H1 (cell line): ENCODE measurements at regions not wholly inside any gene's neighbourhood (a gene's known extent, or its start where the extent isn't known, plus 50 kb on each side); places are given as distances from the start of the nearest gene placed in this dataset.

Experiments used
- CTCF ChIA-PET: fragments of 300-600 bp; sonication (Branson Sonifier 250); formaldehyde crosslinking; loops from one replicate; lab custom pipeline; 2021; ENCODE audit not compliant: partially characterized antibody; lab: Charles Lee
- POLR2A ChIA-PET: fragments of 300-600 bp; sonication (Branson Sonifier 250); formaldehyde crosslinking; loops from one replicate; lab custom pipeline; 2021; ENCODE audit warnings: inconsistent platforms; ENCODE audit not compliant: partially characterized antibody; lab: Charles Lee
- DNase-seq, 2 experiments: peaks; one replicate each; pipeline versions ENCODE4 v3.0.0 to v3.0.0-alpha.2; 2010 to 2022; ENCODE audit warnings: low spot score in 2 of 2, low read depth in 1 of 2, mixed read lengths in 1 of 2
- FAIRE-seq: peaks from 2 replicates; lab custom pipeline; 2011; peaks lifted over from hg19 to GRCh38; lab: Jason Lieb, UNC
- H2AFZ ChIP-seq: 2 replicates; pipeline ENCODE4 v1.8.1; 2012; ENCODE audit warnings: low read length, inconsistent platforms
- H2AK5ac ChIP-seq: 2 replicates; pipeline ENCODE4 v1.6.1; 2013; ENCODE audit warnings: low read depth, low read length
- H2BK120ac ChIP-seq: replicated peaks from 2 replicates; pipeline ENCODE3; 2013; ENCODE audit warnings: low read depth, low read length, inconsistent platforms
- H2BK12ac ChIP-seq: 2 replicates; pipeline ENCODE4 v1.6.1; 2013; ENCODE audit warnings: low read depth, low read length
- H2BK15ac ChIP-seq: 2 replicates; pipeline ENCODE4 v1.6.1; 2013; ENCODE audit warnings: low read length
- H2BK20ac ChIP-seq: 2 replicates; pipeline ENCODE4 v1.6.1; 2013; ENCODE audit warnings: low read length
- H2BK5ac ChIP-seq: 2 replicates; pipeline ENCODE4 v1.6.1; 2013; ENCODE audit warnings: low read depth, low read length
- H3K14ac ChIP-seq: 2 replicates; pipeline ENCODE4 v1.6.1; 2013; ENCODE audit warnings: inconsistent platforms; ENCODE audit not compliant: insufficient read length
- H3K18ac ChIP-seq: 2 replicates; pipeline ENCODE4 v1.6.1; 2013; ENCODE audit warnings: low read length; ENCODE audit errors: extremely low read depth
- H3K23ac ChIP-seq: 2 replicates; pipeline ENCODE4 v1.6.1; 2013; ENCODE audit warnings: inconsistent platforms; ENCODE audit not compliant: insufficient read length
- H3K23me2 ChIP-seq: 2 replicates; pipeline ENCODE4 v1.6.1; 2013; ENCODE audit warnings: low read depth, low read length
- H3K27ac ChIP-seq: 2 replicates; pipeline ENCODE4 v1.6.1; 2011; ENCODE audit warnings: low read depth, low read length, inconsistent platforms
- H3K27me3 ChIP-seq, 4 experiments: replicated peaks in 1 of 4; 1 replicate in 1 of 4; 2 replicates in 3 of 4; pipeline versions ENCODE4 v1.6.1 to v1.8.1; 2011 to 2013; ENCODE audit warnings: low read length in 3 of 4, mild to moderate bottlenecking in 3 of 4, inconsistent platforms in 2 of 4, mixed read lengths in 2 of 4, moderate library complexity in 1 of 4; ENCODE audit not compliant: control insufficient read depth in 3 of 4, insufficient read depth in 3 of 4; ENCODE audit errors: extremely low read depth in 1 of 4
- H3K36me3 ChIP-seq, 4 experiments: 2 replicates each; pipeline versions ENCODE4 v1.6.1 to v1.8.1; 2011 to 2013; ENCODE audit warnings: mild to moderate bottlenecking in 4 of 4, low read length in 3 of 4, moderate library complexity in 2 of 4, control low read depth in 1 of 4, inconsistent platforms in 1 of 4; ENCODE audit not compliant: insufficient read depth in 4 of 4, control insufficient read depth in 2 of 4
- H3K4ac ChIP-seq: replicated peaks from 2 replicates; pipeline ENCODE3; 2013; ENCODE audit warnings: low read length, low read depth, mixed read lengths, inconsistent platforms; ENCODE audit not compliant: insufficient read length
- H3K4me1 ChIP-seq, 4 experiments: replicated peaks in 1 of 4; 1 replicate in 1 of 4; 2 replicates in 3 of 4; pipeline versions ENCODE4 v1.6.1 to v1.8.1; 2011 to 2013; ENCODE audit warnings: low read length in 3 of 4, inconsistent platforms in 2 of 4, mixed read lengths in 1 of 4; ENCODE audit not compliant: insufficient read depth in 4 of 4, control insufficient read depth in 3 of 4
- H3K4me2 ChIP-seq, 2 experiments: 2 replicates each; pipeline versions ENCODE4 v1.6.1 to v1.8.1; 2011 to 2013; ENCODE audit warnings: low read depth in 2 of 2, low read length in 2 of 2, control low read depth in 1 of 2, inconsistent platforms in 1 of 2, mild to moderate bottlenecking in 1 of 2; ENCODE audit not compliant: insufficient read depth in 1 of 2
- H3K4me3 ChIP-seq, 4 experiments: fragments of 200-600, 300-600 bp in 1 of 4; sonication (generic), shearing (Covaris generic), sonication (Bioruptor Twin) in 1 of 4; 2 replicates each; pipeline versions ENCODE4 v1.5.1 to v1.8.1; 2011 to 2016; ENCODE audit warnings: low read length in 4 of 4, low read depth in 3 of 4, control low read depth in 2 of 4, inconsistent platforms in 2 of 4, mild to moderate bottlenecking in 2 of 4, mixed read lengths in 1 of 4, moderate library complexity in 1 of 4; ENCODE audit not compliant: insufficient read depth in 2 of 4; ENCODE audit errors: extremely low read depth in 1 of 4
- H3K56ac ChIP-seq: replicated peaks from 2 replicates; pipeline ENCODE3; 2013; ENCODE audit warnings: low read depth, mild to moderate bottlenecking, mixed read lengths, low read length, inconsistent platforms; ENCODE audit not compliant: insufficient read length
- H3K79me1 ChIP-seq: 2 replicates; pipeline ENCODE4 v1.6.1; 2013; ENCODE audit warnings: low read depth, low read length, control low read depth
- H3K79me2 ChIP-seq, 2 experiments: 2 replicates each; pipeline versions ENCODE4 v1.6.1 to v1.8.1; 2012 to 2013; ENCODE audit warnings: low read length in 2 of 2, mild to moderate bottlenecking in 2 of 2, inconsistent platforms in 1 of 2; ENCODE audit not compliant: insufficient read depth in 2 of 2, control insufficient read depth in 1 of 2
- H3K9ac ChIP-seq, 4 experiments: replicated peaks in 1 of 4; 1 replicate in 1 of 4; 2 replicates in 3 of 4; pipeline versions ENCODE4 v1.6.1 to v1.8.1; 2011 to 2013; ENCODE audit warnings: low read depth in 3 of 4, low read length in 3 of 4, control low read depth in 2 of 4, mild to moderate bottlenecking in 2 of 4, moderate library complexity in 2 of 4, inconsistent platforms in 1 of 4; ENCODE audit errors: extremely low read depth in 1 of 4
- H3K9me3 ChIP-seq, 2 experiments: 2 replicates each; pipeline versions ENCODE4 v1.6.1 to v1.8.1; 2012 to 2013; ENCODE audit warnings: mild to moderate bottlenecking in 2 of 2, moderate library complexity in 2 of 2, control low read depth in 1 of 2, inconsistent platforms in 1 of 2, low read depth in 1 of 2, low read length in 1 of 2, mixed read lengths in 1 of 2; ENCODE audit not compliant: insufficient read depth in 2 of 2
- H4K20me1 ChIP-seq, 2 experiments: replicated peaks in 1 of 2; 2 replicates each; pipeline versions ENCODE3 to v1.8.1; 2011 to 2013; ENCODE audit warnings: inconsistent platforms in 2 of 2, low read length in 2 of 2, mild to moderate bottlenecking in 1 of 2; ENCODE audit not compliant: insufficient read depth in 2 of 2, control insufficient read depth in 1 of 2
- H4K5ac ChIP-seq: 2 replicates; pipeline ENCODE4 v1.6.1; 2013; ENCODE audit warnings: low read length, low read depth, mixed read lengths, inconsistent platforms; ENCODE audit not compliant: insufficient read length
- H4K8ac ChIP-seq: 2 replicates; pipeline ENCODE4 v1.8.0; 2013; ENCODE audit warnings: mild to moderate bottlenecking, moderate library complexity, low read length, inconsistent platforms; ENCODE audit not compliant: insufficient read depth; ENCODE audit errors: extremely low read depth
- H4K91ac ChIP-seq: replicated peaks from 2 replicates; pipeline ENCODE3; 2013; ENCODE audit warnings: low read length, mixed read lengths, inconsistent platforms; ENCODE audit not compliant: insufficient read length
- BACH1 ChIP-seq: IDR thresholded peaks from 2 replicates; pipeline ENCODE4 v1.6.1; 2012; ENCODE audit warnings: low read length, improper control_type of control experiment
- CEBPB ChIP-seq: IDR thresholded peaks from 2 replicates; pipeline ENCODE4 v1.6.1; 2012; ENCODE audit warnings: low read depth, low read length
- EGR1 ChIP-seq: IDR thresholded peaks from 2 replicates; pipeline ENCODE4 v1.6.1; 2011; ENCODE audit warnings: low read depth, low read length, borderline replicate concordance
- FOSL1 ChIP-seq: IDR thresholded peaks from 2 replicates; pipeline ENCODE4 v1.6.1; 2011; ENCODE audit warnings: mild to moderate bottlenecking, low read depth, low read length, moderate library complexity; ENCODE audit not compliant: insufficient read depth
- KDM1A ChIP-seq: fragments of 200-600, 300-600 bp; sonication (generic); IDR thresholded peaks from 2 replicates; pipeline ENCODE4 v1.7.1; 2016; ENCODE audit warnings: mild to moderate bottlenecking, low read length, borderline replicate concordance
- KDM4A ChIP-seq: IDR thresholded peaks from one replicate; pipeline ENCODE4 v1.7.1; 2012; ENCODE audit warnings: low read depth, mild to moderate bottlenecking, moderate library complexity, low read length, inconsistent platforms; ENCODE audit not compliant: severe bottlenecking
- MAFK ChIP-seq: IDR thresholded peaks from 2 replicates; pipeline ENCODE4 v1.6.1; 2012; ENCODE audit warnings: low read depth, mild to moderate bottlenecking, improper control_type of control experiment, low read length
- NRF1 ChIP-seq: IDR thresholded peaks from 2 replicates; pipeline ENCODE4 v1.6.1; 2011; ENCODE audit warnings: mild to moderate bottlenecking, low read depth, low read length, improper control_type of control experiment
- POU5F1 ChIP-seq: IDR thresholded peaks from 2 replicates; pipeline ENCODE4 v1.6.1; 2011; ENCODE audit warnings: low read depth, mild to moderate bottlenecking, low read length, moderate library complexity
- RBBP5 ChIP-seq: IDR thresholded peaks from 2 replicates; pipeline ENCODE4 v1.7.1; 2012; ENCODE audit warnings: low read depth, mild to moderate bottlenecking, inconsistent platforms, low read length, moderate library complexity, borderline replicate concordance
- SP4 ChIP-seq: IDR thresholded peaks from 2 replicates; pipeline ENCODE4 v1.6.1; 2012; ENCODE audit warnings: low read length, inconsistent platforms
- TAF7 ChIP-seq: optimal IDR thresholded peaks from 2 replicates; pipeline ENCODE3; 2011; ENCODE audit warnings: low read depth, mild to moderate bottlenecking, inconsistent platforms, low read length, moderate library complexity, borderline replicate concordance
- WGBS, 2 experiments: shearing (Covaris generic) in 1 of 2; methylation state at CpG; one replicate each; pipeline versions ENCODE4 v1.1.6 to v1.1.7; 2013 to 2015; ENCODE audit warnings: low lambda C conversion rate in 2 of 2, mixed read lengths in 2 of 2, inconsistent platforms in 1 of 2, low coverage in 1 of 2, missing lambda C conversion rate in 1 of 2; ENCODE audit not compliant: insufficient replicate concordance in 2 of 2, insufficient coverage in 1 of 2, insufficient read length in 1 of 2; ENCODE audit errors: extremely low coverage in 1 of 2, missing lambda C conversion rate in 1 of 2; 5-methylcytosine and 5-hydroxymethylcytosine counted together
- TF ChIP-seq, protein P1 (sequence below): IDR thresholded peaks from 2 replicates; pipeline ENCODE4 v1.6.1; 2011; ENCODE audit warnings: low read depth, mild to moderate bottlenecking, low read length; ENCODE audit not compliant: insufficient read depth

DNA sequence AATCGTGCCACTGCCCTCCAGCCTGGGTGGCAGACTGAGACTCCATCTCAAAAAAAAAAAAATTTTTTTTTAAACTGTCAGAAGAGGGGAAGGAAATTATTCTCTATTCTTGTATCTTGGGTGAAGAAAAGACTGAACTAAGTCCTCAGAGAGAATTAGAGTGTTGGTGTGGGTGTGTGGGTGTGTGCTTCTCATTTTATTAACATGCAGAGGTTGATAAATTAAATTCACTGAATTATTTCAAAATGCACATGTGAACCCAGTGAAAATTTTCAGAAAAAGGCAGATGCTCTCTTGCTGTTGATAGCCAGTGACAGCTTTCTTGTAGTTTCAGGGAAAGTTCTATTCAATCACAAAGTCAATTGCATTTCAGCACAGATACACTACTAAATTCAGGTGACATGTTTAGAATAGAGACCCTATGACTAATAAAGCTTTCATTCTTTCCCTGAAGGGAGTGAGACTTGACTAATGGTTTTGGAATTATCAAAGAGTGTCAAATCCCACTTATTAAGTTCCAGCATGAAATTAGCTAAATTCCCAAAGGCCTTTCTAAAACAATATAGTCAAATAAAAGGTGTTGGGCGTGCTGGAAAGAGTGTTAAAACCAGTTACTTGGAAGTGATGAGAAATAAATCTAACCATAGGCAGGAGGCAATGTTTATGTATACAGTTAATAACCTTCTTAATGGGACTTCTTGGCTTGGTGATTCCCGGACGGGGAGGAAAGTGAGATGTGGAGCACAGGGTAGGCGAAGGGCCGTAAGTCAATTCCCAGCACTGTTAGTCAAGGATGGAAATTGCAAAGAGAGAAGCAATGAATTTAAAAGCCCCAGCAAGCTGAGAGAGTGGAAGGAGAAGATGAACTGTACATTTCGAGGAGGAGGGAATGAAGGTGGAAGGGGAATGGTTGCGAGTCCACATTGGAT, 103.2 kb upstream of the SPATA31D4 start:
- Histone ChIP-seq H3K36me3 (no peaks in the 10 kb centered on the region), H2BK120ac (no peak overlapping the region), H3K27me3 (no peaks in the 10 kb centered on the region), H2BK15ac (no peak overlapping the region), H3K23ac (no peak overlapping the region), H3K14ac (no peak overlapping the region), H3K79me2 (no peaks in the 10 kb centered on the region), H2AFZ (no peak overlapping the region), H3K9ac (no peak overlapping the region), H3K4me3 (no peak overlapping the region), H4K91ac (no peak overlapping the region), H3K9me3 (no peaks in the 10 kb centered on the region), H2AK5ac (no peak overlapping the region), H3K18ac (no peak overlapping the region), H3K27ac (no peak overlapping the region), H3K79me1 (no peaks in the 10 kb centered on the region), H3K56ac (no peak overlapping the region), H3K4me1 (peaks cover 0 to 12% (median 5%) of the 10 kb centered on the region in 4 experiments; a peak in 5 of 7 replicates), H3K4me2 (no peak overlapping the region), H4K8ac (no peak overlapping the region), H2BK20ac (no peak overlapping the region), H4K5ac (no peak overlapping the region), H2BK5ac (no peak overlapping the region), H4K20me1 (no peaks in the 10 kb centered on the region), H3K4ac (no peak overlapping the region), H3K23me2 (no peaks in the 10 kb centered on the region), H2BK12ac (no peak overlapping the region)
- POLR2A ChIA-PET = no interaction called here
- FAIRE-seq (no peak), DNase-seq (no peak)
- 92% methylated on average over 8 of the region's 8 CpGs; no CpG with 5 or more reads in 1 of the 2 experiments for WGBS, 2 experiments
- CTCF ChIA-PET = interaction anchor here (0.6 to 1.2 kb wide), 3 partner anchors 112 to 782 kb away, joined by 3 read pairs; no protein-coding TSS in a partner anchor
- TF ChIP-seq RBBP5 (no peak), POU5F1 (no peak), CEBPB (no peak), KDM4A (no peak), MAFK (no peak), EGR1 (no peak), SP4 (no peak), KDM1A (no peak), NRF1 (no peak), TAF7 (no peak), FOSL1 (no peak), BACH1 (no peak)
- TF ChIP-seq, protein P1, sequence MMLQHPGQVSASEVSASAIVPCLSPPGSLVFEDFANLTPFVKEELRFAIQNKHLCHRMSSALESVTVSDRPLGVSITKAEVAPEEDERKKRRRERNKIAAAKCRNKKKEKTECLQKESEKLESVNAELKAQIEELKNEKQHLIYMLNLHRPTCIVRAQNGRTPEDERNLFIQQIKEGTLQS = no peak
